A204.1 (cell line): ENCODE measurements at regions not wholly inside any gene's neighbourhood (a gene's known extent, or its start where the extent isn't known, plus 50 kb on each side); places are given as distances from the start of the nearest gene placed in this dataset.

Experiments
- FAIRE-seq: peaks from 2 replicates; lab custom pipeline; 2012; peaks lifted over from hg19 to GRCh38; lab: Jason Lieb, UNC

DNA sequence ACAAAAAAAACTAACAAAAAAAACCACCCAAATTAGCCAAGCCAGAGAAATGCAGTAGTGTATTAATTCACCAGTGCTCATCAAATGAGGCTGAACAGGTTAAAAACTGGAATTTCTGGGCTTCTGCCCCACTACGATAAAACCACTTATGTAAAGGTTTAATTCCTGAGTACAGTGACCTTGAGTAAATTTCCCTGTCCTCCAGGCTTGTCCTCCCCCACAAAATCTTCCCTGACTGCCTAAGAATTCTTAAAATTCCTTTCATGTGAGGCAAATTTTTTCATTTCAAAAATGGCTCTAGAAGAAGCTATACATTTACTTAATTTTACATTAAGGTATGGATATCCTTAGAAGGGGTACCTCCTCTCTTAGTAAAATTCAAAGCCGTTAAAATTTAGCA is 80.1 kb upstream of the ID4 start:
- FAIRE-seq, result no peak

DNA sequence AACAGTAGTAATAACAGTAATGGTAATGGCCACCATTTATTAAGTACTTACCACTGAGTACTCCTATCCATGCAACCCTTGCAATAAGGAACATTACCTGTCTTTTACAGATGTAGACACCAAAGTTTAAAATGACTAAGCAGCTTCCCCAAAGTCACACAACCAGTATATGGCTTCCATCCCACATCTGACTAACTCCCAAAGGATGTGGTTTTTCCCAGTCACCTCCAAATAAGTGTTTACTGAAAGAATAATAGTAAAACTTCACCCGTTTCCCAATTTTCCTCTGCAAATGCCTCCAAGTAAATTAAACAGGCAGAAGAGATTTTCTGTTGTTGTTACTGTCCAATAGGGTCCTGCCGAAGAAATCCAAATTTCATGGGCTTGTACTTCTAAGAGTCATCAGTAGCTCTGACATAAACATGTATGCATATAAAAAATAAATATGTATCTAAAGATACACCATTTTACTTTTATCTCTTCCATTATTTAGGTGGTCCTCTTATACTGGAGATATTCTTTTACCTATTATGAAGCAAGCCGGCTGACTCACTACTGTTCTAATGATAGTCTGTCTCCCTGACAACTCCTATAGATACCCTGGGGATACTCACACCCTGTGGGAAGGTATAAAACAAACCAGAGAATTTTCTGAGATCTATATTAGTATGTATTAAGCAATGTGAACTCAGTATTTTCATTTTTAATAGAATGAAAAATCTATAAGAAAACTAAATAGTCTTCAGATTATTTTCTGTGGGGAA is 77.9 kb upstream of the ID4 start:
- no peak for FAIRE-seq

DNA sequence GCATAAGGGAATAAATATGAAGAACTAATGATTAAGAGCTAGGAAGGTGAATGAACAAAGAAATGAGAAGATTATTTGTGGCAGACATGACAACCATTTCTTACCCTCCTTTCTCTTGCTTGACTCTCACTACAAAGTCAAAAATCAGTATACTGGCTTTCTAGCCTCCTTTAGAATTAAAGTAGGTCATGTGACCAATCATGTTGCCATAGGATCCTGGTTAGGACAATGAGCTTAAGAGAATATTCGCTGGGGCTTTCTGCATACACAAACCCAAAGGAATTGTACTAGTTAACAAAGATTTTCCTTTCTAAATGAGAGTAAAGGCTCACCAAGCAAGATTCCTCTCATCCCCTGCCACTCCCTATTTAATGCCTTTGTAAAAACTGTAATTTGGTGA is 76.0 kb upstream of the ID4 start:
- FAIRE-seq, result no peak

DNA sequence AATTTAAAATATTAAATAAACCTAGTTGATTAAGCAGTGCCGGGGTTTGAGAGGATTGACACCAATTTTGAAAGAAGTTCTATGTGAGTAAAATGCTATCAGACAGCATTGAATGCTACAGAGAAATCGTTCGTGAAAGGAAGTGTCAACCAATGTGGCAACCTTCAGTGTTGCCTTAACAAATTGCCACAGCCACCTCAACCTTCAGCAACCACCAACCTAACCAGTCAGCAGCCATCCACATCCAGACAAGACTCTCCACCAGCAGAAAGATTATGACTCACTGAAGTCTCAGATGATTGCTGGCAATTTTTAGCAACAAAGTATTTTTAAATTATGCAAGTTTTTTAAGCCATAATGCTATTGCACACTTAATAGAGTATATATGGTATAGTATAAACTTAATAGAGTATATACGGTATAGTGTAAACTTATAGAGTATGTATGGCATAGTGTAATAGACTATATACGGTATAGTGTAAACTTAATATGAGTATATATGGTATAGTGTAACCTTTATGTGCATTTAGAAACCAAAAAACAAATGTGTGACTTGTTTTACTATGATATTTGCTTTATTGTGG is 65.3 kb upstream of the ID4 start:
- no peak for FAIRE-seq

DNA sequence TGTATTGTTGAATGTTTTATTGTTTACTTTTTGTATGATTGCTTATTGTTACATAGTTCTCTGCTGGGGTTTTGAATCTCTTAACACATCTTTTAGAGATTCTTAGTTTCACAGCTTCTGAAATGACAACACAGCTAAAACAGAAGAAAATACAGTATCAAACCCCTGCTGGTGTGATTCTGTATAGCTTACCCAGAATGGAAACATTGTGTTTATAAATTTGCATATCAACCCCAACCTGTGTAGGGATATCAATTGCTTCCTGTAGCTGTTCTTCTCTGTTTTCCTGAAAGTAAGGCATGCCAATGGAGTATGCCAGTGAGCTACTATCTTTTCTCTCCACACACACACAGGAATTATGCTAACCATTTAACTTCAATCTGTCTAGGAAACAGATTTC is 64.3 kb upstream of the ID4 start:
- FAIRE-seq, result no peak

DNA sequence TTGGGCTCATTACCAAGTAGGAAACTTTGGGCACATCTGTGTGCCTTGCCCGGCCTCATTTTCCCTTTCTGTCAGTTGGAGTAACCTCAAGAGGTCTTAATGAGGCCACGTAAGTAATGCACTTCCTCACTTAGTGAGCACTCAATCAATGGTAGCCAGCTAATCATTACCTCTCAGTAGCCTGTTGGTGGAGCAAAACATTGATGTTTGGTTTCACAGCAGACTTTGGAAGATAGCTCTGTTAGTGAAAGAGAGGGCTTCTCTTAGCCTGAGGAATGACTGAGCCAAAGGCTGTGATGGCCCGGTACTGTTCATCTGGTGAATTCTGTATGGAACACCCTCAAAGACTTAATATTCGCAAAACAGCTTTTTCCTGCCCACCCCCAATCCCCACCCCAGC is 55.9 kb upstream of the ID4 start:
- no peak for FAIRE-seq

DNA sequence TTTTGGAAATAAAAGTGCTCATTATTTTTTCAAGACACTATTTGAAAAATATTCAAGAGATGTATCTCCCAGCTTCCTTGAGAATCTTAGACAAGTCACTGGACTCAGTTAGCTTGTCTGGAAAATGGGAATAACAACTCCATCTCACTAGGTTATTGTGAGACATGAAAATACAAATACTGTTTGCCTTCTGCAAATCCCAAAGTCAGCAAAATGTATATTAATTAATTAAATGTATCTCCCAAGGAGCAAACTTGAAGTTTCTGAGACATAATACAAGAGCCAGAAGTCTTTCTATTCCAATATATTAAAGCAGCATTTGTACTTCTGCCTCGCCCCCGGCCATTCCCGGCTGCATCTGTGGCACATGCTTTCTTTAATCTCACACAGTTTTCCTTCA is 54.6 kb upstream of the ID4 start:
- FAIRE-seq, result no peak
